ENCODE measurements at regions not wholly inside any gene's neighbourhood (a gene's known extent, or its start where the extent isn't known, plus 50 kb on each side); places are given as distances from the start of the nearest gene placed in this dataset.

DNA sequence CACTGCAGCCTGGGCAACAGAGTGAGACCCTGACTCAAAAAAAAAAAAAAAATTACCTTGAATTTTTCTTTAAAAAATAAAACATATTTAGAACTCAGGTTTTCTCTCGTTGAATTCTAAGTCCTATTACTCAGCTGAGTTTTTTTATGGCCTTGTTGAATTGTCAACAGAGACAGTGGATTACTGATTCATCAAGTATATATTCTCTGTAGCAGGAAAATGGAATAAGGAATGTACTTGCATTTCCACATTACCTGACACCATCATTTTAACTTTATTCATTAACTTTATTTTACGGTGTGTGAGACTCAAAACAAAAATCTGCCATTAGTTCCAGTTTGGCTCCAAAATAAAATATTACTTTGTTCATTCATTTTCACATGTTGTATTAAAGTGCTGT, 53.8 kb upstream of the APP start:
- TF ChIP-seq, protein P1, sequence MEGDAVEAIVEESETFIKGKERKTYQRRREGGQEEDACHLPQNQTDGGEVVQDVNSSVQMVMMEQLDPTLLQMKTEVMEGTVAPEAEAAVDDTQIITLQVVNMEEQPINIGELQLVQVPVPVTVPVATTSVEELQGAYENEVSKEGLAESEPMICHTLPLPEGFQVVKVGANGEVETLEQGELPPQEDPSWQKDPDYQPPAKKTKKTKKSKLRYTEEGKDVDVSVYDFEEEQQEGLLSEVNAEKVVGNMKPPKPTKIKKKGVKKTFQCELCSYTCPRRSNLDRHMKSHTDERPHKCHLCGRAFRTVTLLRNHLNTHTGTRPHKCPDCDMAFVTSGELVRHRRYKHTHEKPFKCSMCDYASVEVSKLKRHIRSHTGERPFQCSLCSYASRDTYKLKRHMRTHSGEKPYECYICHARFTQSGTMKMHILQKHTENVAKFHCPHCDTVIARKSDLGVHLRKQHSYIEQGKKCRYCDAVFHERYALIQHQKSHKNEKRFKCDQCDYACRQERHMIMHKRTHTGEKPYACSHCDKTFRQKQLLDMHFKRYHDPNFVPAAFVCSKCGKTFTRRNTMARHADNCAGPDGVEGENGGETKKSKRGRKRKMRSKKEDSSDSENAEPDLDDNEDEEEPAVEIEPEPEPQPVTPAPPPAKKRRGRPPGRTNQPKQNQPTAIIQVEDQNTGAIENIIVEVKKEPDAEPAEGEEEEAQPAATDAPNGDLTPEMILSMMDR (IDR thresholded peaks at IDR 0.05): no peak
- no peak for TF ChIP-seq POLR2A (IDR thresholded peaks at IDR 0.05)

Data from lower leg skin (tissue), 3 donors.